Parathyroid adenoma (tissue), 2 donors: ENCODE measurements at regions not wholly inside any gene's neighbourhood (a gene's known extent, or its start where the extent isn't known, plus 50 kb on each side); places are given as distances from the start of the nearest gene placed in this dataset.

Experiments
- H2AFZ ChIP-seq: fragments of 300-600 bp; sonication (generic); one replicate; pipeline ENCODE4 v1.7.0; 2017; ENCODE audit warnings: antibody characterized with exemption, mild to moderate bottlenecking
- H3K27ac ChIP-seq: fragments of 300-600 bp; sonication (generic); one replicate; pipeline ENCODE4 v1.7.0; 2017
- H3K27me3 ChIP-seq: fragments of 300-600 bp; sonication (generic); one replicate; pipeline ENCODE4 v1.7.0; 2017; ENCODE audit warnings: low read length; ENCODE audit not compliant: control insufficient read depth, insufficient read depth
- H3K36me3 ChIP-seq: fragments of 300-600 bp; sonication (generic); one replicate; pipeline ENCODE4 v1.7.0; 2017; ENCODE audit warnings: low read length; ENCODE audit not compliant: control insufficient read depth, insufficient read depth
- H3K4me1 ChIP-seq: fragments of 300-600 bp; sonication (generic); one replicate; pipeline ENCODE4 v1.7.0; 2017; ENCODE audit warnings: control low read depth
- H3K4me2 ChIP-seq: fragments of 300-600 bp; sonication (generic); one replicate; pipeline ENCODE4 v1.7.0; 2017; ENCODE audit warnings: low read length
- H3K4me3 ChIP-seq: fragments of 300-600 bp; sonication (generic); one replicate; pipeline ENCODE4 v1.7.0; 2017; ENCODE audit warnings: low read depth, low read length
- H3K79me2 ChIP-seq: fragments of 300-600 bp; sonication (generic); one replicate; pipeline ENCODE4 v1.7.0; 2017; ENCODE audit warnings: control low read depth
- H3K9ac ChIP-seq: fragments of 300-600 bp; sonication (generic); one replicate; pipeline ENCODE4 v1.7.0; 2017; ENCODE audit warnings: mild to moderate bottlenecking
- H3K9me3 ChIP-seq: fragments of 300-600 bp; sonication (generic); one replicate; pipeline ENCODE4 v1.7.0; 2017; ENCODE audit warnings: low read length; ENCODE audit not compliant: control insufficient read depth
- TF ChIP-seq, protein P1 (sequence below): fragments of 300-600 bp; sonication (generic); IDR thresholded peaks from one replicate; pipeline ENCODE4 v1.7.0; 2017; ENCODE audit warnings: antibody characterized with exemption, mild to moderate bottlenecking
- donor health status: primary hyperparathyroidism.

DNA sequence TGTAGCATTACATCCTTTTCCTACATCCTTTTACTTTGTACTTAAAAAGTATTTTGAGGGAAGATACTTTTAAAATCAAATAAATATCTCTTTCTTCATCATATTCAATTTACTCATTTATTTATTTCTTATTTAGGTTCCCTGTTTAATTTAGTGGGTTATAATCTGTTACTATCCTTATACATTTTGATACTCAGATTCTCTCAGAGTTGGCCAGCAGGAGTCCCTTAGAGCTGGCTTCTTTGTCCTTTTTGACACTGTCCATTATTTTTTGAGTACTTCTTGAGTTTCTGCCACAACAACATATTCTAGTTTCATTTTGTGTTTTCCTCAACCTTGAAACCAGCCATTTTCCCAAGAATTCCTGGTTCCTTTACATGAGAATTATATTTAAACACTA, 111.6 kb upstream of the DCBLD2 start:
- Histone ChIP-seq H3K27ac (no peak overlapping the region), H3K27me3 (no peaks in the 10 kb centered on the region), H3K9me3 (no peaks in the 10 kb centered on the region), H2AFZ (no peak overlapping the region), H3K36me3 (no peaks in the 10 kb centered on the region), H3K4me3 (no peak overlapping the region), H3K4me1 (peaks cover 4% of the 10 kb centered on the region), H3K79me2 (no peaks in the 10 kb centered on the region), H3K9ac (no peak overlapping the region), H3K4me2 (no peak overlapping the region)
- TF ChIP-seq, protein P1, sequence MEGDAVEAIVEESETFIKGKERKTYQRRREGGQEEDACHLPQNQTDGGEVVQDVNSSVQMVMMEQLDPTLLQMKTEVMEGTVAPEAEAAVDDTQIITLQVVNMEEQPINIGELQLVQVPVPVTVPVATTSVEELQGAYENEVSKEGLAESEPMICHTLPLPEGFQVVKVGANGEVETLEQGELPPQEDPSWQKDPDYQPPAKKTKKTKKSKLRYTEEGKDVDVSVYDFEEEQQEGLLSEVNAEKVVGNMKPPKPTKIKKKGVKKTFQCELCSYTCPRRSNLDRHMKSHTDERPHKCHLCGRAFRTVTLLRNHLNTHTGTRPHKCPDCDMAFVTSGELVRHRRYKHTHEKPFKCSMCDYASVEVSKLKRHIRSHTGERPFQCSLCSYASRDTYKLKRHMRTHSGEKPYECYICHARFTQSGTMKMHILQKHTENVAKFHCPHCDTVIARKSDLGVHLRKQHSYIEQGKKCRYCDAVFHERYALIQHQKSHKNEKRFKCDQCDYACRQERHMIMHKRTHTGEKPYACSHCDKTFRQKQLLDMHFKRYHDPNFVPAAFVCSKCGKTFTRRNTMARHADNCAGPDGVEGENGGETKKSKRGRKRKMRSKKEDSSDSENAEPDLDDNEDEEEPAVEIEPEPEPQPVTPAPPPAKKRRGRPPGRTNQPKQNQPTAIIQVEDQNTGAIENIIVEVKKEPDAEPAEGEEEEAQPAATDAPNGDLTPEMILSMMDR = no peak

DNA sequence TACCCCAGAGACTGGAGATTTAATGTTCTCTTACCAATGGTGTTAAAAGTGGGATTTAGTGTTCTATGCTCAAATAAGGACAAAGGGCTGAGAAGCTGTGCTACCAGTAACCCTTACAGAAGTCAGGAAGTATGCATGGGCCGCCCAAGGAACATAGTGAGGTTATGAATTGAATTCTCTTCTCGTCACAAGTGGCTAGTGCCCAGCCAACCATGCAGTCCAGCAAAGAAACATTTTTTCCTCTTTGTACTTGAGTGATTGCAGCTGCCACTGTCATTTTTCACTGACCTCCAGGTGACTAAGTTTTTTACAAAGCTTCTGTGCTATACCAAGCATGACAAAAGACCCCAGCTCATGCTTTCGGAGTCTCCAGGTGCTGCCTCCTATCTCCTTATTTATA, 110.6 kb upstream of the DCBLD2 start:
- no peak overlapping the region for H3K9ac ChIP-seq
- H3K4me2 ChIP-seq = no peak overlapping the region
- H3K27me3 ChIP-seq = no peaks in the 10 kb centered on the region
- H2AFZ ChIP-seq = peak overlapping the region; percentile 2
- no peak overlapping the region for H3K4me3 ChIP-seq
- no peak overlapping the region for H3K27ac ChIP-seq
- H3K36me3 ChIP-seq = no peaks in the 10 kb centered on the region
- TF ChIP-seq, protein P1 = no peak
- H3K79me2 ChIP-seq = no peaks in the 10 kb centered on the region
- peaks cover 4% of the 10 kb centered on the region for H3K4me1 ChIP-seq
- H3K9me3 ChIP-seq = no peaks in the 10 kb centered on the region

DNA sequence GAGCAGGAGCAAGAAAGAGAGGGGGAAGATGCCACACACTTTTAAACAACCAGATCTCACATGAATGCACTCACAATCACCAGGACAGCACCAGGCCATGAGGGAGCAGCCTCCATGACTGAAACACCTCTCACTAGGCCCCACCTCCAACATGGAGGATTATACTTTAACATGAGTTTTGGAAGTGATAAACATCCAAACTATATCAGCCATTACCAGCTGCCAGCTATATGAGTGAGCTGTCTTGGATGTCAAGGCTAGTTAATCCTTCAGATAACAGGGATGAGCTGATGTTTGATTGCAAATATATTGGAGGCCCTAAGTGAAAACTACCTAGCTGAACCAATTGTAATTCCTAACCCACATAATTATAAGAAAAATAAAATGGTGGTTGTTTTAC, 108.4 kb upstream of the DCBLD2 start:
- Histone ChIP-seq H3K36me3 (no peaks in the 10 kb centered on the region), H3K27me3 (no peaks in the 10 kb centered on the region), H3K4me1 (peaks cover 4% of the 10 kb centered on the region), H2AFZ (no peak overlapping the region), H3K4me2 (no peak overlapping the region), H3K9ac (no peak overlapping the region), H3K9me3 (no peaks in the 10 kb centered on the region), H3K4me3 (no peak overlapping the region), H3K27ac (no peak overlapping the region), H3K79me2 (no peaks in the 10 kb centered on the region)
- TF ChIP-seq, protein P1 = no peak

DNA sequence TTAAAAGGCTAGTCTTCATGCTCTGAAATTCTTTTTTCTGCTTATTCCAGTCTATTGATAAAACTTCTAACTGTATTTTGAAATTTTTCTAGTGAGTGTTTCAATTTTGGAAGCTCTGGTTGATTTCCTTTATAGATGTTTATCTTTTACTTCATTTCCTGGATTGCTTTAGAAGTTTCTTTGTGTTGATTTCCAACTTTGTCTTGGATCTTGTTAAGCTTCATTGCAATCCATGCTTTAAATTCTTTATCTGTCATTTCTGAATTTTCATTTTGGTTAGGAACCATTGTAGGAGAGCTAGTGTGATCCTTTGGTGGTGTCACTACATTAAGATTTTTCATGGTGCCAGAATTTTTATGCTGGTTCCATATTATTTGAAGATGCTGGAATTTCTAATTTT, 105.2 kb upstream of the DCBLD2 start:
- Histone ChIP-seq H3K4me1 (no peaks in the 10 kb centered on the region), H3K36me3 (no peaks in the 10 kb centered on the region), H2AFZ (no peak overlapping the region), H3K4me2 (no peak overlapping the region), H3K27ac (no peak overlapping the region), H3K27me3 (no peaks in the 10 kb centered on the region), H3K9ac (no peak overlapping the region), H3K79me2 (no peaks in the 10 kb centered on the region), H3K4me3 (no peak overlapping the region), H3K9me3 (no peaks in the 10 kb centered on the region)
- TF ChIP-seq, protein P1 = no peak

DNA sequence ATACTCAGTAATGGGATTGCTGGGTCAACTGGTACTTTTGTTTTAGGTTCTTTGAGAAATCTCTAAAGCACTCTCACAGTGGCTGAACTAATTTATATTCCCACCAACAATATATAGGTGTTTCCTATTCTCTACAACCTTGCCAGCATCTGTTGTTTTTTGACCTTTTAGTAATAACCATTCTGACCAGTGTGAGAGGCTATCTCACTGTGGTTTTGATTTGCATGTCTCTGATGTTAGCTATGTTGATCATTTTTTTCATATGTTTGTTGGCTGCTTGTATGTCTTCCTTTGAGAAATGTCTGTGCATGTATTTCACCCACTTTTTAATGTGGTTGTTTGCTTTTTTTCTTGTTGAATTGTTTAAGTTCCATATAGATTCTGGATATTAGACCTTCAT, 98.2 kb upstream of the DCBLD2 start:
- TF ChIP-seq, protein P1 = no peak
- Histone ChIP-seq H3K4me1 (no peaks in the 10 kb centered on the region), H3K79me2 (no peaks in the 10 kb centered on the region), H3K9ac (no peak overlapping the region), H3K27ac (no peak overlapping the region), H3K27me3 (no peaks in the 10 kb centered on the region), H3K9me3 (no peaks in the 10 kb centered on the region), H2AFZ (no peak overlapping the region), H3K4me2 (no peak overlapping the region), H3K4me3 (no peak overlapping the region), H3K36me3 (no peaks in the 10 kb centered on the region)
